ENCODE measurements at regions not wholly inside any gene's neighbourhood (a gene's known extent, or its start where the extent isn't known, plus 50 kb on each side); places are given as distances from the start of the nearest gene placed in this dataset.

GRCh38 chr2:84017010-84017409, 442.1 kb downstream of the SUCLG1 start:
- TF ChIP-seq, protein P1, sequence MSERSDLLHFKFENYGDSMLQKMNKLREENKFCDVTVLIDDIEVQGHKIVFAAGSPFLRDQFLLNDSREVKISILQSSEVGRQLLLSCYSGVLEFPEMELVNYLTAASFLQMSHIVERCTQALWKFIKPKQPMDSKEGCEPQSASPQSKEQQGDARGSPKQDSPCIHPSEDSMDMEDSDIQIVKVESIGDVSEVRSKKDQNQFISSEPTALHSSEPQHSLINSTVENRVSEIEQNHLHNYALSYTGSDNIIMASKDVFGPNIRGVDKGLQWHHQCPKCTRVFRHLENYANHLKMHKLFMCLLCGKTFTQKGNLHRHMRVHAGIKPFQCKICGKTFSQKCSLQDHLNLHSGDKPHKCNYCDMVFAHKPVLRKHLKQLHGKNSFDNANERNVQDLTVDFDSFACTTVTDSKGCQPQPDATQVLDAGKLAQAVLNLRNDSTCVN (tag by site-specific recombination; optimal IDR thresholded peaks at IDR 0.05) = no peak
- TF ChIP-seq MYNN (tag by site-specific recombination; IDR thresholded peaks at IDR 0.05; ENCODE audit: borderline replicate concordance) (no peak), KLF7 (tag by site-specific recombination; IDR thresholded peaks at IDR 0.05; ENCODE audit: borderline replicate concordance) (no peak), ZBTB1 (tag by site-specific recombination; IDR thresholded peaks at IDR 0.05) (no peak), ZNF777 (tag by site-specific recombination; IDR thresholded peaks at IDR 0.05; ENCODE audit: borderline replicate concordance) (no peak)
- TF ChIP-seq, protein P2, sequence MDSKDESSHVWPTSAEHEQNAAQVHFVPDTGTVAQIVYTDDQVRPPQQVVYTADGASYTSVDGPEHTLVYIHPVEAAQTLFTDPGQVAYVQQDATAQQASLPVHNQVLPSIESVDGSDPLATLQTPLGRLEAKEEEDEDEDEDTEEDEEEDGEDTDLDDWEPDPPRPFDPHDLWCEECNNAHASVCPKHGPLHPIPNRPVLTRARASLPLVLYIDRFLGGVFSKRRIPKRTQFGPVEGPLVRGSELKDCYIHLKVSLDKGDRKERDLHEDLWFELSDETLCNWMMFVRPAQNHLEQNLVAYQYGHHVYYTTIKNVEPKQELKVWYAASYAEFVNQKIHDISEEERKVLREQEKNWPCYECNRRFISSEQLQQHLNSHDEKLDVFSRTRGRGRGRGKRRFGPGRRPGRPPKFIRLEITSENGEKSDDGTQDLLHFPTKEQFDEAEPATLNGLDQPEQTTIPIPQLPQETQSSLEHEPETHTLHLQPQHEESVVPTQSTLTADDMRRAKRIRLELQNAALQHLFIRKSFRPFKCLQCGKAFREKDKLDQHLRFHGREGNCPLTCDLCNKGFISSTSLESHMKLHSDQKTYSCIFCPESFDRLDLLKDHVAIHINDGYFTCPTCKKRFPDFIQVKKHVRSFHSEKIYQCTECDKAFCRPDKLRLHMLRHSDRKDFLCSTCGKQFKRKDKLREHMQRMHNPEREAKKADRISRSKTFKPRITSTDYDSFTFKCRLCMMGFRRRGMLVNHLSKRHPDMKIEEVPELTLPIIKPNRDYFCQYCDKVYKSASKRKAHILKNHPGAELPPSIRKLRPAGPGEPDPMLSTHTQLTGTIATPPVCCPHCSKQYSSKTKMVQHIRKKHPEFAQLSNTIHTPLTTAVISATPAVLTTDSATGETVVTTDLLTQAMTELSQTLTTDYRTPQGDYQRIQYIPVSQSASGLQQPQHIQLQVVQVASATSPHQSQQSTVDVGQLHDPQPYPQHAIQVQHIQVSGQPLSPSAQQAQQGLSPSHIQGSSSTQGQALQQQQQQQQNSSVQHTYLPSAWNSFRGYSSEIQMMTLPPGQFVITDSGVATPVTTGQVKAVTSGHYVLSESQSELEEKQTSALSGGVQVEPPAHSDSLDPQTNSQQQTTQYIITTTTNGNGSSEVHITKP (tag by site-specific recombination; IDR thresholded peaks at IDR 0.05) = no peak
- TF ChIP-seq, protein P3, sequence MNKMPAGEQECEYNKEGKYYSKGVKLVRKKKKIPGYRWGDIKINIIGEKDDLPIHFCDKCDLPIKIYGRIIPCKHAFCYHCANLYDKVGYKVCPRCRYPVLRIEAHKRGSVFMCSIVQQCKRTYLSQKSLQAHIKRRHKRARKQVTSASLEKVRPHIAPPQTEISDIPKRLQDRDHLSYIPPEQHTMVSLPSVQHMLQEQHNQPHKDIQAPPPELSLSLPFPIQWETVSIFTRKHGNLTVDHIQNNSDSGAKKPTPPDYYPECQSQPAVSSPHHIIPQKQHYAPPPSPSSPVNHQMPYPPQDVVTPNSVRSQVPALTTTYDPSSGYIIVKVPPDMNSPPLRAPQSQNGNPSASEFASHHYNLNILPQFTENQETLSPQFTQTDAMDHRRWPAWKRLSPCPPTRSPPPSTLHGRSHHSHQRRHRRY (tag by site-specific recombination; IDR thresholded peaks at IDR 0.05) = no peak

All from HEK293 (cell line).